NCI-H1417 treated with DMSO at 0.1 percent for 48 hours (cell line): ENCODE measurements at regions not wholly inside any gene's neighbourhood (a gene's known extent, or its start where the extent isn't known, plus 50 kb on each side); places are given as distances from the start of the nearest gene placed in this dataset.

Experiments
- DNase-seq: peaks from one replicate; lab custom pipeline; 2025; lab: John Stamatoyannopoulos, UW

GRCh38 chr21:16308269-16308668, 578.5 kb downstream of the USP25 start:
- DNase-seq: peak; percentile 11

GRCh38 chr21:16309250-16309971, 579.6 kb downstream of the USP25 start:
- DNase-seq: no peak

- DNase-seq: no peak
Observed at GRCh38 chr21:16310176-16310575, 580.4 kb downstream of the USP25 start.

- no peak for DNase-seq
Observed at GRCh38 chr21:16311229-16311628, 581.4 kb downstream of the USP25 start.

GRCh38 chr21:16312321-16312720, 582.5 kb downstream of the USP25 start:
- no peak for DNase-seq

GRCh38 chr21:16315223-16315622, 585.4 kb downstream of the USP25 start:
- DNase-seq: no peak

- no peak for DNase-seq
Observed at GRCh38 chr21:16318651-16319300, 589.0 kb downstream of the USP25 start.

GRCh38 chr21:16320110-16320509, 590.3 kb downstream of the USP25 start:
- DNase-seq: no peak

- no peak for DNase-seq
Observed at GRCh38 chr21:16322454-16322853, 592.7 kb downstream of the USP25 start.

- DNase-seq: no peak
Observed at GRCh38 chr21:16323596-16323995, 593.8 kb downstream of the USP25 start.

- no peak for DNase-seq
Observed at GRCh38 chr21:16324630-16325029, 594.8 kb downstream of the USP25 start.

GRCh38 chr21:16330082-16330907, 600.5 kb downstream of the USP25 start:
- peak; percentile 73 for DNase-seq

GRCh38 chr21:16330908-16331268, 601.1 kb downstream of the USP25 start:
- no peak for DNase-seq

- DNase-seq: no peak
Observed at GRCh38 chr21:16337266-16337665, 607.5 kb downstream of the USP25 start.

GRCh38 chr21:16342932-16343331, 613.1 kb downstream of the USP25 start:
- no peak for DNase-seq

- no peak for DNase-seq
Observed at GRCh38 chr21:16343776-16344175, 614.0 kb downstream of the USP25 start.

- DNase-seq: no peak
Observed at GRCh38 chr21:16345757-16346156, 616.0 kb downstream of the USP25 start.

GRCh38 chr21:16347223-16347622, 617.4 kb downstream of the USP25 start:
- DNase-seq: no peak

- DNase-seq: no peak
Observed at GRCh38 chr21:16353764-16354163, 624.0 kb downstream of the USP25 start.

GRCh38 chr21:16357994-16358393, 628.2 kb downstream of the USP25 start:
- no peak for DNase-seq

GRCh38 chr21:16358784-16359183, 629.0 kb downstream of the USP25 start:
- DNase-seq: no peak

- no peak for DNase-seq
Observed at GRCh38 chr21:16363100-16363499, 633.3 kb downstream of the USP25 start.

GRCh38 chr21:16363518-16363917, 633.7 kb downstream of the USP25 start:
- DNase-seq: no peak
